IPS-18c (cell line): ENCODE measurements at regions not wholly inside any gene's neighbourhood (a gene's known extent, or its start where the extent isn't known, plus 50 kb on each side); places are given as distances from the start of the nearest gene placed in this dataset.
"Not testable (repeated sequence)": the region's sequence is repeated elsewhere in the genome, so short reads cannot be mapped to it uniquely, and the experiment has no call there.

ENCODE experiments used
- H3K4me3 ChIP-seq: 2 replicates; pipeline ENCODE4 v1.7.0; 2013; ENCODE audit warnings: low read depth, mild to moderate bottlenecking, low read length, moderate library complexity; ENCODE audit not compliant: insufficient read depth
- H3K9me3 ChIP-seq: one replicate; pipeline ENCODE4 v1.6.1; 2013; ENCODE audit warnings: mild to moderate bottlenecking, low read length, moderate library complexity; ENCODE audit not compliant: control insufficient read depth, insufficient read depth

DNA sequence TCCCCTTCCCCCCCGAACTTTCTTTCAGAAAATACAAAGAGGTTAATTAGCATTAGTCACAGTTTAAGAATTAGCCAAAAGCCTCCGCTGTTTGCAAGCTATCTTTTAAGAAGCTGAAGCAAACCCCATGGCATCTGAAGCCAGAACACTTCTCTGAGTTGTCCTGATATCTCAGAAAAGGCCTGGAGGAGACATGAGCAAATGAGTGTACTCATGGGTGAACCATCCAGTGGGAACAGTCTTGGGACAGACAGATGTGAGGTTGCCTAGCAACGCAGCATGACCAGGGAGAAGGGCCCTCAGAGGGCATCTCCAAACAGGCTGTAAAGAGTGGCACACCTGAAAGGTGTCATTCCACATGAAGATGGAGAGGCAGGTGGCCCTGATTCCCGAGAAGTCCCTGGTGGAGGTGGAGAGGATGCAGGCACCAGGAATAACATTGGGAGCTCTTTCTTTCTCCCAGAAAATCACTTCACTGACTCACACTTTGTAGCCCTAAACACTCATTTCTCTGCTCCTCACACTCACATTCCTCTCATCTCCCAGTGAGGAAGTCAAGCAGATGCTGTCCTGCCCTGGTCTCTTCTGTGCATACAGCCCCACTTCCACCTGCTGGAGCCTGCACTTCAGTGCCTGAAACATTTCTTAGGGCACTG, 87.0 kb upstream of the TSHZ3 start:
- H3K4me3 ChIP-seq: no peak overlapping the region
- peaks cover 2% of the 10 kb centered on the region for H3K9me3 ChIP-seq

- Histone ChIP-seq H3K4me3 (no peak overlapping the region), H3K9me3 (no peaks in the 10 kb centered on the region)
Measured at GRCh38 chr19:31438401-31439269, 89.4 kb upstream of the TSHZ3 start.

- H3K9me3 ChIP-seq: no peaks in the 10 kb centered on the region
Measured at GRCh38 chr19:31439270-31439573, 90.0 kb upstream of the TSHZ3 start.

DNA sequence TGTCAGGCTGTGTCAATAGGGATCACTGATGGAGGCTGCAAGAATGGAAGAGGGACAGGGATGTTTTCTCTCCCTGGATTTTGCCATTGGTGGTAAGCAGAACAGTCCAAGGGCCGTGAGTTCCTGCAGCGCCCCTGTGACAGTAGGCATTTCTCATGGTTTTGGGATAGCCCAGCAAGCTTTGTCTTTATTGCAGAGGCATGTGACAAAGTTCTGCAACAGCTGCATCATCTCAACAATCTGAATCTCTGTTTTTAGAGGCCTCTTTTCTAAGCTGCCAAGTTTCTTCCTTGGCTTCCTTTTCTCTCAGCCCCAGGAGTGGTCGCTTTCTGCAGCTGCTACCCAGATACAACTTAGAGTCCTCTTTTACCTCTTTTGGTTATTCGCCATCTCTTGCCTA, 95.7 kb upstream of the TSHZ3 start:
- H3K9me3 ChIP-seq: no peaks in the 10 kb centered on the region
- no peak overlapping the region for H3K4me3 ChIP-seq

More at GRCh38 chr19:31439270-31439573, 90.0 kb upstream of the TSHZ3 start:
- H3K4me3 ChIP-seq: no peak overlapping the region

DNA sequence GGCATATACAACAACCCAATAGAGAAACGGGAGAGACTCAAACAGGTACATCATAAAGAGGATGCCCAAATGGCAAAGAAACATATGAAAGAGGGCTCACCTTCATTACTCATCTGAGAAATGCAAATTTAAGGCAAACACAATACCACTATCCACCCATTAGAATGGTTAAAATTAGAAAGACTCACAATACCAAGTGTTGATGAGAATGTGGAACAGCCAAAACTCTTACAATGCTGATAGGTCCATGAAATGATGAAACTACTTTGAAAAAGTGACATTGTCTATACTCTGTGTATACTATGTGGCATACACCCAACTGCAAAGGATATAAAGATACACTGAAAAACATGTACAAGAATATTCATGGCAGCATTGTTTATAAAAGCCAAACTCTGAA, 96.2 kb upstream of the TSHZ3 start:
- Histone ChIP-seq H3K9me3 (no peaks in the 10 kb centered on the region), H3K4me3 (no peak overlapping the region)

- Histone ChIP-seq H3K4me3 (no peak overlapping the region), H3K9me3 (no peaks in the 10 kb centered on the region)
Measured at GRCh38 chr19:31448221-31448657, 99.0 kb upstream of the TSHZ3 start.

- Histone ChIP-seq H3K4me3 (no peak overlapping the region), H3K9me3 (no peaks in the 10 kb centered on the region)
Measured at GRCh38 chr19:31449379-31449778, 100.1 kb upstream of the TSHZ3 start.

DNA sequence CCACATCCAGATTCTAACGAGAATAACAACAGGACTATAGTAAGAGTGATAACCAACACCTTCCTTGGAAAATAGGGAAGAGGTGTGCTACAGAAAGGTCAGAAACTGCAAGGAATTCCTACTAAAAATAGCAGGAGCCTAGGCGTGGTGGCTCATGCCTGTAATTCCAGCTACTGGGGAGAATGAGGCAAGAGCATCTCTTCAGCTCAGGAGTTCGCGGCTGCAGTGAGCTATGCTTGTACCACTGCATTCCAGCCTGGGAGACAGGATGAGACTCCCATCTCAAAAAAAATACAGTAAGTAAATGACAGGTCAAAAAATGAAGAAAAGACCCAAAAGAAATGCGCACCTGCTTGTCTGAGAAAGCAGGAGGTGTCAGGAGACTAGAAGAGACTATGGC, 101.5 kb upstream of the TSHZ3 start:
- H3K9me3 ChIP-seq: no peaks in the 10 kb centered on the region

GRCh38 chr19:31451686-31452330, 102.6 kb upstream of the TSHZ3 start:
- Histone ChIP-seq H3K4me3 (no peak overlapping the region), H3K9me3 (no peaks in the 10 kb centered on the region)

More for the DNA sequence above, 101.5 kb upstream of the TSHZ3 start:
- H3K4me3 ChIP-seq: no peak overlapping the region

GRCh38 chr19:31459430-31459829, 110.2 kb upstream of the TSHZ3 start:
- Histone ChIP-seq H3K4me3 (no peak overlapping the region), H3K9me3 (no peaks in the 10 kb centered on the region)

DNA sequence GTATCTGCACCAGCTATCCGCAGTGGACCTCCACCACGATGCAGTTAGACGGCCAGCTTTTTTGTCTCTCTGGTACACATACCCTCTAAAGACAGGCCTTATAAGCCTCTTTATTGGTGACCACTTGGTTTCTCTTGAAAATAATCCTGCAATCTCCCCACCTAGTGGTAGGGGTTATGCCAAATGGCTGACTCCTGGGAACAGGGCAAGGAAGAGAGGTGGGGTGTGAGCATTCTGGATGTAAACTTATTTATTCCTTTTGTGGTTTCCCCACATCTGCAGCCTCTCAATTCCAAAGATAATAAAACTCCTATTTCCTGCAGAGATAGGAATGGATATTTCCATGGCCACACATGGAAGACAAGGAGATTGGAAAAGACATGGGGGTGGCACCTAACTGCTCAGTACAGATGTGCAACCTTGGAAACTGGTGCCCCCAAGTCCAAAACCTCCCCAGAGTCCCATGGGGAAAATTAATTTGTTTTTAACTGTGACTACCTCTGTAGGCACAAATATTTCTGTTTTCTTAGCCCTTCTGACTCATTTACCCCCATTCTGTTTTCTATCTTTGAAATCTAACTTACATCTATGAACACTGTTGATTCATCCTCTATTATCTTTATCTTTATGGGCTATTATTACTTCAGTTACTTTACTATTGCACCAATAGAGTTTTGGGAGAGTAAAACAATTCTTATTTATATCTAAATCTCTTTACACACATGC, 112.7 kb upstream of the TSHZ3 start:
- no peak overlapping the region for H3K4me3 ChIP-seq
- H3K9me3 ChIP-seq: no peaks in the 10 kb centered on the region

GRCh38 chr19:31470229-31470939, 121.1 kb upstream of the TSHZ3 start:
- Histone ChIP-seq H3K9me3 (peaks cover 2% of the 10 kb centered on the region), H3K4me3 (no peak overlapping the region)

DNA sequence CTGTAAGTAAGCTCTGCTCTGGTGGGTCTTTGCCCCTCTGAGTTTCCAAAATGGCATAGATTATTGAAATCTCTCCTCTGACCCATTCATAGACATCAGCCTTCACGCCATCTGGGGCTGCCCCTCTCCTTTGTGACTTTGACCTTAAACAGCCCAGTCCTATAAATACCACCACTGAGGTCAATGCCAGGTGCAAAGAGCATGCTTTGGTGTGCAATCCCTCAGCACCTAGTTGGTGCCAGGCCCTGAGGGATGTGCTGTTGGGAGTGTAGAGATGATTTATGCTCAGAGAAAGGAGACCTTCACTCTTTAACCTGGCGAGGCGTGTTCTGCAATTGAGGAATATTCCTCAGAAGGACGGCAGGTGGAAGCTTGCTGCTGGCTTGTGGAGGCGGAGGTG, 121.7 kb upstream of the TSHZ3 start:
- peaks cover 2% of the 10 kb centered on the region for H3K9me3 ChIP-seq
- no peak overlapping the region for H3K4me3 ChIP-seq

GRCh38 chr19:31478241-31478640, 129.0 kb upstream of the TSHZ3 start:
- no peak overlapping the region for H3K4me3 ChIP-seq
- peaks cover 3% of the 10 kb centered on the region for H3K9me3 ChIP-seq

- no peak overlapping the region for H3K4me3 ChIP-seq
- H3K9me3 ChIP-seq: peaks cover 3% of the 10 kb centered on the region
Measured at GRCh38 chr19:31483226-31483857, 134.1 kb upstream of the TSHZ3 start.

GRCh38 chr19:31484858-31485410, 135.7 kb upstream of the TSHZ3 start:
- H3K9me3 ChIP-seq, H3K4me3 ChIP-seq: not testable (repeated sequence)
